HEK293 (cell line): ENCODE measurements at regions not wholly inside any gene's neighbourhood (a gene's known extent, or its start where the extent isn't known, plus 50 kb on each side); places are given as distances from the start of the nearest gene placed in this dataset.

Source experiments
- CTCF ChIA-PET: fragments of 350-600 bp; formaldehyde crosslinking; extraction: SDS; loops from one replicate; lab custom pipeline; 2021; ENCODE audit warnings: antibody characterized with exemption; lab: Yijun Ruan, JAX
- POLR2A ChIA-PET: fragments of 300-600 bp; formaldehyde crosslinking; extraction: SDS; loops from one replicate; lab custom pipeline; 2020; ENCODE audit warnings: antibody characterized with exemption, inconsistent platforms; lab: Yijun Ruan, JAX
- H3K27ac ChIP-seq: fragments of 200-500 bp; sonication (Bioruptor generic); 2 replicates; pipeline ENCODE4 v1.5.1; 2014; ENCODE audit warnings: low read depth, low read length, control low read depth, inconsistent platforms; ENCODE audit errors: extremely low read depth
- H3K36me3 ChIP-seq, 2 experiments: fragments of 200-500 bp in 1 of 2; sonication (Bioruptor generic) in 1 of 2; 1 replicate in 1 of 2; 2 replicates in 1 of 2; pipeline ENCODE4 v1.5.1; 2014 to 2017; ENCODE audit warnings: inconsistent platforms in 2 of 2, low read length in 2 of 2; ENCODE audit not compliant: control insufficient read depth in 2 of 2, insufficient read depth in 1 of 2
- H3K4me1 ChIP-seq: fragments of 200-500 bp; sonication (Bioruptor generic); 2 replicates; pipeline ENCODE4 v1.5.1; 2014; ENCODE audit warnings: mild to moderate bottlenecking, low read length, inconsistent platforms; ENCODE audit not compliant: control insufficient read depth, insufficient read depth
- H3K4me3 ChIP-seq: 2 replicates; pipeline ENCODE4 v1.5.1; 2011; ENCODE audit warnings: low read depth, mild to moderate bottlenecking, control low read depth, low read length, moderate library complexity
- H3K9me3 ChIP-seq: fragments of 200-500 bp; sonication (Bioruptor generic); 2 replicates; pipeline ENCODE4 v1.5.1; 2014; ENCODE audit warnings: low read depth, low read length, inconsistent platforms; ENCODE audit not compliant: control insufficient read depth, insufficient read depth
- ELK4 ChIP-seq: IDR thresholded peaks from 2 replicates; pipeline ENCODE4 v1.6.1; 2011; ENCODE audit warnings: mild to moderate bottlenecking, low read depth, low read length, borderline replicate concordance
- SCRT2 ChIP-seq: fragments of 450-650 bp; formaldehyde crosslinking; IDR thresholded peaks from 2 replicates; pipeline ENCODE4 v1.5.1; 2016; ENCODE audit warnings: missing biosample characterization, missing genetic modification characterization
- TCF7L2 ChIP-seq: IDR thresholded peaks from 2 replicates; pipeline ENCODE4 v1.6.1; 2011; ENCODE audit warnings: low read depth, mild to moderate bottlenecking, inconsistent platforms, low read length, moderate library complexity, borderline replicate concordance
- ZIC2 ChIP-seq: fragments of 450-650 bp; formaldehyde crosslinking; IDR thresholded peaks from 2 replicates; pipeline ENCODE4 v1.5.1; 2016; ENCODE audit warnings: missing biosample characterization, missing genetic modification characterization
- ZNF155 ChIP-seq: fragments of 450-650 bp; formaldehyde crosslinking; IDR thresholded peaks from 2 replicates; pipeline ENCODE4 v1.5.1; 2016; ENCODE audit warnings: missing biosample characterization, missing genetic modification characterization
- ZNF16 ChIP-seq: fragments of 450-650 bp; formaldehyde crosslinking; IDR thresholded peaks from 2 replicates; pipeline ENCODE4 v1.5.1; 2016; ENCODE audit warnings: low read depth, missing biosample characterization, missing genetic modification characterization
- ZNF2 ChIP-seq: fragments of 450-650 bp; formaldehyde crosslinking; IDR thresholded peaks from 2 replicates; pipeline ENCODE4 v1.5.1; 2016; ENCODE audit warnings: missing biosample characterization, missing genetic modification characterization
- ZNF202 ChIP-seq: fragments of 450-650 bp; formaldehyde crosslinking; IDR thresholded peaks from 2 replicates; pipeline ENCODE4 v1.5.1; 2016; ENCODE audit warnings: missing biosample characterization, missing genetic modification characterization, borderline replicate concordance
- ZNF239 ChIP-seq: fragments of 450-650 bp; formaldehyde crosslinking; IDR thresholded peaks from 2 replicates; pipeline ENCODE4 v1.5.1; 2016; ENCODE audit warnings: missing biosample characterization, missing genetic modification characterization
- ZNF292 ChIP-seq: fragments of 450-650 bp; formaldehyde crosslinking; IDR thresholded peaks from 2 replicates; pipeline ENCODE4 v1.5.1; 2016; ENCODE audit warnings: low read depth, missing biosample characterization, missing genetic modification characterization, borderline replicate concordance
- ZNF362 ChIP-seq: fragments of 450-650 bp; formaldehyde crosslinking; IDR thresholded peaks from 2 replicates; pipeline ENCODE4 v1.5.1; 2016; ENCODE audit warnings: missing biosample characterization, missing genetic modification characterization
- ZNF510 ChIP-seq: fragments of 450-650 bp; formaldehyde crosslinking; IDR thresholded peaks from 2 replicates; pipeline ENCODE4 v1.5.1; 2018; ENCODE audit warnings: mild to moderate bottlenecking, missing genetic modification characterization, missing biosample characterization; ENCODE audit not compliant: insufficient replicate concordance
- ZNF529 ChIP-seq: fragments of 450-650 bp; formaldehyde crosslinking; IDR thresholded peaks from 2 replicates; pipeline ENCODE4 v1.5.1; 2017; ENCODE audit warnings: missing genetic modification characterization, missing biosample characterization; ENCODE audit not compliant: insufficient replicate concordance
- ZNF548 ChIP-seq: fragments of 450-650 bp; formaldehyde crosslinking; IDR thresholded peaks from 2 replicates; pipeline ENCODE4 v1.5.1; 2016; ENCODE audit warnings: missing biosample characterization, missing genetic modification characterization
- ZNF558 ChIP-seq: fragments of 450-650 bp; formaldehyde crosslinking; IDR thresholded peaks from 2 replicates; pipeline ENCODE4 v1.5.1; 2016; ENCODE audit warnings: missing biosample characterization, missing genetic modification characterization
- ZNF560 ChIP-seq: fragments of 450-650 bp; formaldehyde crosslinking; IDR thresholded peaks from 2 replicates; pipeline ENCODE4 v1.5.1; 2017; ENCODE audit warnings: missing biosample characterization, missing genetic modification characterization, borderline replicate concordance
- ZNF561 ChIP-seq: fragments of 450-650 bp; IDR thresholded peaks from 2 replicates; pipeline ENCODE4 v1.5.1; 2018; ENCODE audit warnings: missing biosample characterization, missing genetic modification characterization, borderline replicate concordance
- ZNF585B ChIP-seq: fragments of 450-650 bp; formaldehyde crosslinking; IDR thresholded peaks from 2 replicates; pipeline ENCODE4 v1.5.1; 2016; ENCODE audit warnings: missing biosample characterization, missing genetic modification characterization
- ZNF639 ChIP-seq: fragments of 450-650 bp; formaldehyde crosslinking; IDR thresholded peaks from 2 replicates; pipeline ENCODE4 v1.5.1; 2016; ENCODE audit warnings: missing biosample characterization, missing genetic modification characterization
- ZSCAN16 ChIP-seq: fragments of 450-650 bp; formaldehyde crosslinking; IDR thresholded peaks from 2 replicates; pipeline ENCODE4 v1.5.1; 2016; ENCODE audit warnings: missing biosample characterization, missing genetic modification characterization
- ZSCAN23 ChIP-seq: fragments of 450-650 bp; formaldehyde crosslinking; IDR thresholded peaks from 2 replicates; pipeline ENCODE4 v1.5.1; 2016; ENCODE audit warnings: missing biosample characterization, missing genetic modification characterization
- TF ChIP-seq, protein P1 (sequence below): fragments of 450-650 bp; formaldehyde crosslinking; IDR thresholded peaks from 2 replicates; pipeline ENCODE4 v1.5.1; 2016; ENCODE audit warnings: missing biosample characterization, missing genetic modification characterization
- TF ChIP-seq, protein P2 (sequence below): fragments of 450-650 bp; IDR thresholded peaks from 2 replicates; pipeline ENCODE4 v1.5.1; 2018; ENCODE audit warnings: missing biosample characterization, missing genetic modification characterization
- TF ChIP-seq, protein P3 (sequence below): fragments of 450-650 bp; formaldehyde crosslinking; IDR thresholded peaks from 2 replicates; pipeline ENCODE4 v1.5.1; 2016; ENCODE audit warnings: missing biosample characterization, missing genetic modification characterization
- TF ChIP-seq, protein P4 (sequence below): fragments of 450-650 bp; formaldehyde crosslinking; IDR thresholded peaks from 2 replicates; pipeline ENCODE4 v1.5.0; 2017; ENCODE audit warnings: missing biosample characterization, missing genetic modification characterization, borderline replicate concordance

- Histone ChIP-seq H3K27ac (no peak overlapping the region), H3K9me3 (no peaks in the 10 kb centered on the region), H3K36me3 (no peaks in the 10 kb centered on the region), H3K4me1 (no peaks in the 10 kb centered on the region), H3K4me3 (no peak overlapping the region)
- ChIA-PET POLR2A (no interaction called here), CTCF (no interaction called here)
- no peak for TF ChIP-seq ZIC2
- no peak for TF ChIP-seq ZNF585B (tag by site-specific recombination)
- no peak for TF ChIP-seq ZNF155
- TF ChIP-seq ZNF510 (tag by site-specific recombination), result no peak
- no peak for TF ChIP-seq ZNF202 (tag by site-specific recombination)
- TF ChIP-seq, protein P1, sequence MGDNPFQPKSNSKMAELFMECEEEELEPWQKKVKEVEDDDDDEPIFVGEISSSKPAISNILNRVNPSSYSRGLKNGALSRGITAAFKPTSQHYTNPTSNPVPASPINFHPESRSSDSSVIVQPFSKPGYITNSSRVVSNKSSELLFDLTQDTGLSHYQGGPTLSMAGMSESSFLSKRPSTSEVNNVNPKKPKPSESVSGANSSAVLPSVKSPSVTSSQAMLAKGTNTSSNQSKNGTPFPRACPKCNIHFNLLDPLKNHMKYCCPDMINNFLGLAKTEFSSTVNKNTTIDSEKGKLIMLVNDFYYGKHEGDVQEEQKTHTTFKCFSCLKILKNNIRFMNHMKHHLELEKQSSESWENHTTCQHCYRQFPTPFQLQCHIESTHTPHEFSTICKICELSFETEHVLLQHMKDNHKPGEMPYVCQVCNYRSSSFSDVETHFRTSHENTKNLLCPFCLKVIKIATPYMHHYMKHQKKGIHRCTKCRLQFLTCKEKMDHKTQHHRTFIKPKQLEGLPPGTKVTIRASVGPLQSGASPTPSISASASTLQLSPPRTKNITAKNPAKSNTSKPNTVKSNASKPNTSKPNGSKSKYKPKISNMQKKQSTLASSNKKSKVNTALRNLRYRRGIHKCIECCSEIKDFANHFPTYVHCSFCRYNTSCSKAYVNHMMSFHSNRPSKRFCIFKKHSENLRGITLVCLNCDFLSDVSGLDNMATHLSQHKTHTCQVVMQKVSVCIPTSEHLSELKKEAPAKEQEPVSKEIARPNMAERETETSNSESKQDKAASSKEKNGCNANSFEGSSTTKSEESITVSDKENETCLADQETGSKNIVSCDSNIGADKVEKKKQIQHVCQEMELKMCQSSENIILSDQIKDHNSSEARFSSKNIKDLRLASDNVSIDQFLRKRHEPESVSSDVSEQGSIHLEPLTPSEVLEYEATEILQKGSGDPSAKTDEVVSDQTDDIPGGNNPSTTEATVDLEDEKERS (tag by site-specific recombination), result no peak
- TF ChIP-seq ZNF558, result no peak
- no peak for TF ChIP-seq ZNF529 (tag by site-specific recombination)
- no peak for TF ChIP-seq ZNF548 (tag by site-specific recombination)
- TF ChIP-seq ZNF639 (tag by site-specific recombination), result no peak
- TF ChIP-seq ZNF362 (tag by site-specific recombination), result no peak
- TF ChIP-seq ELK4, result no peak
- TF ChIP-seq TCF7L2, result no peak
These were observed 546.3 kb upstream of the NETO1 start for GRCh38 chr18:73414069-73414468.

DNA sequence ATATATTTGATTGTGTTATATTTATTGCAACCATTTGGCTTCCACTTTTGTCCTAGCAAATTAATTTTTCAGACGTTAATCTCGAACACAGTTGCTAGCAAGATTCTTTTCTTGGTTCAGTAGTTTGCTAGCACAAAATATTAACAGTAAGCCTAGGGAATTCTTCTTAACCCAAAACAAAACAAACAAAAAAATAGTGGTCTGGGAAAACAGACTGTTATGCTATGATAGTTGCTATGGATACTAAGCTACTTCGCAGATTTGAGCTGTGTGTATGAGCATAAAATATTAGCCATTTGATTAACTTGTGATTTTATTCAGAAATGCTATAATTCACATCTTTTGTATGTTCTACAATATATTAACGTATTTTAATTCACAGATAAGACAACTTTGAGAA, 541.5 kb upstream of the NETO1 start:
- ChIA-PET CTCF (no interaction called here), POLR2A (no interaction called here)
- Histone ChIP-seq H3K4me1 (no peaks in the 10 kb centered on the region), H3K27ac (no peak overlapping the region), H3K4me3 (no peak overlapping the region), H3K36me3 (no peaks in the 10 kb centered on the region), H3K9me3 (no peaks in the 10 kb centered on the region)
- TF ChIP-seq ZNF292 (no peak), ZSCAN23 (tag by site-specific recombination) (no peak), ZNF585B (tag by site-specific recombination) (no peak), ZNF239 (tag by site-specific recombination) (no peak), ZSCAN16 (tag by site-specific recombination) (no peak), ZNF2 (no peak), ZNF561 (tag by site-specific recombination) (no peak), ZNF16 (tag by site-specific recombination) (no peak), SCRT2 (tag by site-specific recombination) (no peak), ZNF560 (tag by site-specific recombination) (no peak)
- TF ChIP-seq, protein P2, sequence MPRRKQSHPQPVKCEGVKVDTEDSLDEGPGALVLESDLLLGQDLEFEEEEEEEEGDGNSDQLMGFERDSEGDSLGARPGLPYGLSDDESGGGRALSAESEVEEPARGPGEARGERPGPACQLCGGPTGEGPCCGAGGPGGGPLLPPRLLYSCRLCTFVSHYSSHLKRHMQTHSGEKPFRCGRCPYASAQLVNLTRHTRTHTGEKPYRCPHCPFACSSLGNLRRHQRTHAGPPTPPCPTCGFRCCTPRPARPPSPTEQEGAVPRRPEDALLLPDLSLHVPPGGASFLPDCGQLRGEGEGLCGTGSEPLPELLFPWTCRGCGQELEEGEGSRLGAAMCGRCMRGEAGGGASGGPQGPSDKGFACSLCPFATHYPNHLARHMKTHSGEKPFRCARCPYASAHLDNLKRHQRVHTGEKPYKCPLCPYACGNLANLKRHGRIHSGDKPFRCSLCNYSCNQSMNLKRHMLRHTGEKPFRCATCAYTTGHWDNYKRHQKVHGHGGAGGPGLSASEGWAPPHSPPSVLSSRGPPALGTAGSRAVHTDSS, result no peak
- TF ChIP-seq, protein P3, sequence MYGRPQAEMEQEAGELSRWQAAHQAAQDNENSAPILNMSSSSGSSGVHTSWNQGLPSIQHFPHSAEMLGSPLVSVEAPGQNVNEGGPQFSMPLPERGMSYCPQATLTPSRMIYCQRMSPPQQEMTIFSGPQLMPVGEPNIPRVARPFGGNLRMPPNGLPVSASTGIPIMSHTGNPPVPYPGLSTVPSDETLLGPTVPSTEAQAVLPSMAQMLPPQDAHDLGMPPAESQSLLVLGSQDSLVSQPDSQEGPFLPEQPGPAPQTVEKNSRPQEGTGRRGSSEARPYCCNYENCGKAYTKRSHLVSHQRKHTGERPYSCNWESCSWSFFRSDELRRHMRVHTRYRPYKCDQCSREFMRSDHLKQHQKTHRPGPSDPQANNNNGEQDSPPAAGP (tag by site-specific recombination), result no peak
- TF ChIP-seq, protein P4, sequence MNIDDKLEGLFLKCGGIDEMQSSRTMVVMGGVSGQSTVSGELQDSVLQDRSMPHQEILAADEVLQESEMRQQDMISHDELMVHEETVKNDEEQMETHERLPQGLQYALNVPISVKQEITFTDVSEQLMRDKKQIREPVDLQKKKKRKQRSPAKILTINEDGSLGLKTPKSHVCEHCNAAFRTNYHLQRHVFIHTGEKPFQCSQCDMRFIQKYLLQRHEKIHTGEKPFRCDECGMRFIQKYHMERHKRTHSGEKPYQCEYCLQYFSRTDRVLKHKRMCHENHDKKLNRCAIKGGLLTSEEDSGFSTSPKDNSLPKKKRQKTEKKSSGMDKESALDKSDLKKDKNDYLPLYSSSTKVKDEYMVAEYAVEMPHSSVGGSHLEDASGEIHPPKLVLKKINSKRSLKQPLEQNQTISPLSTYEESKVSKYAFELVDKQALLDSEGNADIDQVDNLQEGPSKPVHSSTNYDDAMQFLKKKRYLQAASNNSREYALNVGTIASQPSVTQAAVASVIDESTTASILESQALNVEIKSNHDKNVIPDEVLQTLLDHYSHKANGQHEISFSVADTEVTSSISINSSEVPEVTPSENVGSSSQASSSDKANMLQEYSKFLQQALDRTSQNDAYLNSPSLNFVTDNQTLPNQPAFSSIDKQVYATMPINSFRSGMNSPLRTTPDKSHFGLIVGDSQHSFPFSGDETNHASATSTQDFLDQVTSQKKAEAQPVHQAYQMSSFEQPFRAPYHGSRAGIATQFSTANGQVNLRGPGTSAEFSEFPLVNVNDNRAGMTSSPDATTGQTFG (tag by site-specific recombination), result no peak
